HEK293 (cell line): ENCODE measurements at regions not wholly inside any gene's neighbourhood (a gene's known extent, or its start where the extent isn't known, plus 50 kb on each side); places are given as distances from the start of the nearest gene placed in this dataset.

Experiments used
- CTCF ChIA-PET: fragments of 350-600 bp; formaldehyde crosslinking; extraction: SDS; loops from one replicate; lab custom pipeline; 2021; ENCODE audit warnings: antibody characterized with exemption; lab: Yijun Ruan, JAX
- POLR2A ChIA-PET: fragments of 300-600 bp; formaldehyde crosslinking; extraction: SDS; loops from one replicate; lab custom pipeline; 2020; ENCODE audit warnings: antibody characterized with exemption, inconsistent platforms; lab: Yijun Ruan, JAX
- H3K27ac ChIP-seq: fragments of 200-500 bp; sonication (Bioruptor generic); 2 replicates; pipeline ENCODE4 v1.5.1; 2014; ENCODE audit warnings: low read depth, low read length, control low read depth, inconsistent platforms; ENCODE audit errors: extremely low read depth
- H3K36me3 ChIP-seq, 2 experiments: fragments of 200-500 bp in 1 of 2; sonication (Bioruptor generic) in 1 of 2; 1 replicate in 1 of 2; 2 replicates in 1 of 2; pipeline ENCODE4 v1.5.1; 2014 to 2017; ENCODE audit warnings: inconsistent platforms in 2 of 2, low read length in 2 of 2; ENCODE audit not compliant: control insufficient read depth in 2 of 2, insufficient read depth in 1 of 2
- H3K4me1 ChIP-seq: fragments of 200-500 bp; sonication (Bioruptor generic); 2 replicates; pipeline ENCODE4 v1.5.1; 2014; ENCODE audit warnings: mild to moderate bottlenecking, low read length, inconsistent platforms; ENCODE audit not compliant: control insufficient read depth, insufficient read depth
- H3K4me3 ChIP-seq: 2 replicates; pipeline ENCODE4 v1.5.1; 2011; ENCODE audit warnings: low read depth, mild to moderate bottlenecking, control low read depth, low read length, moderate library complexity
- H3K9me3 ChIP-seq: fragments of 200-500 bp; sonication (Bioruptor generic); 2 replicates; pipeline ENCODE4 v1.5.1; 2014; ENCODE audit warnings: low read depth, low read length, inconsistent platforms; ENCODE audit not compliant: control insufficient read depth, insufficient read depth
- BCL11A ChIP-seq: fragments of 450-650 bp; formaldehyde crosslinking; IDR thresholded peaks from 2 replicates; pipeline ENCODE4 v1.5.1; 2016; ENCODE audit warnings: low read depth, missing biosample characterization, missing genetic modification characterization
- CTCF ChIP-seq: fragments of 450-650 bp; formaldehyde crosslinking; IDR thresholded peaks from 2 replicates; pipeline ENCODE4 v1.5.1; 2016; ENCODE audit warnings: missing biosample characterization, missing genetic modification characterization
- KLF1 ChIP-seq: fragments of 450-650 bp; formaldehyde crosslinking; IDR thresholded peaks from 2 replicates; pipeline ENCODE4 v1.5.1; 2016; ENCODE audit warnings: missing biosample characterization, missing genetic modification characterization
- KLF10 ChIP-seq: fragments of 450-650 bp; IDR thresholded peaks from 2 replicates; pipeline ENCODE4 v1.5.1; 2018; ENCODE audit warnings: missing biosample characterization, mild to moderate bottlenecking, missing genetic modification characterization
- REST ChIP-seq: fragments of 450-650 bp; formaldehyde crosslinking; IDR thresholded peaks from 2 replicates; pipeline ENCODE4 v1.5.1; 2016; ENCODE audit warnings: missing biosample characterization, missing genetic modification characterization
- ZBTB11 ChIP-seq: fragments of 450-650 bp; formaldehyde crosslinking; conservative IDR thresholded peaks from 2 replicates; pipeline ENCODE4 v1.5.1; 2016; ENCODE audit warnings: low read depth, missing biosample characterization, missing genetic modification characterization
- ZNF112 ChIP-seq: fragments of 450-650 bp; formaldehyde crosslinking; IDR thresholded peaks from 2 replicates; pipeline ENCODE4 v1.5.0; 2017; ENCODE audit warnings: missing biosample characterization, missing genetic modification characterization
- ZNF133 ChIP-seq: fragments of 450-650 bp; formaldehyde crosslinking; IDR thresholded peaks from 2 replicates; pipeline ENCODE4 v1.5.1; 2016; ENCODE audit warnings: missing biosample characterization, missing genetic modification characterization
- ZNF2 ChIP-seq: fragments of 450-650 bp; formaldehyde crosslinking; IDR thresholded peaks from 2 replicates; pipeline ENCODE4 v1.5.1; 2016; ENCODE audit warnings: missing biosample characterization, missing genetic modification characterization
- ZNF223 ChIP-seq: fragments of 450-650 bp; formaldehyde crosslinking; IDR thresholded peaks from 2 replicates; pipeline ENCODE4 v1.5.1; 2016; ENCODE audit warnings: missing biosample characterization, missing genetic modification characterization
- ZNF239 ChIP-seq: fragments of 450-650 bp; formaldehyde crosslinking; IDR thresholded peaks from 2 replicates; pipeline ENCODE4 v1.5.1; 2016; ENCODE audit warnings: missing biosample characterization, missing genetic modification characterization
- ZNF248 ChIP-seq: fragments of 450-650 bp; formaldehyde crosslinking; IDR thresholded peaks from 2 replicates; pipeline ENCODE4 v1.5.1; 2017; ENCODE audit warnings: missing biosample characterization, missing genetic modification characterization
- ZNF26 ChIP-seq: fragments of 450-650 bp; formaldehyde crosslinking; IDR thresholded peaks from 2 replicates; pipeline ENCODE4 v1.5.1; 2016; ENCODE audit warnings: missing biosample characterization, missing genetic modification characterization
- ZNF266 ChIP-seq: fragments of 450-650 bp; formaldehyde crosslinking; IDR thresholded peaks from 2 replicates; pipeline ENCODE4 v1.5.1; 2016; ENCODE audit warnings: missing biosample characterization, missing genetic modification characterization, low read depth
- ZNF280C ChIP-seq: fragments of 450-650 bp; formaldehyde crosslinking; IDR thresholded peaks from 2 replicates; pipeline ENCODE4 v1.5.1; 2016; ENCODE audit warnings: missing biosample characterization, missing genetic modification characterization
- ZNF391 ChIP-seq: fragments of 450-650 bp; formaldehyde crosslinking; IDR thresholded peaks from 2 replicates; pipeline ENCODE4 v1.5.1; 2016; ENCODE audit warnings: low read depth, missing biosample characterization, missing genetic modification characterization, borderline replicate concordance
- ZNF521 ChIP-seq: fragments of 450-650 bp; formaldehyde crosslinking; IDR thresholded peaks from 2 replicates; pipeline ENCODE4 v1.5.1; 2017; ENCODE audit warnings: missing biosample characterization, mild to moderate bottlenecking, missing genetic modification characterization
- ZNF600 ChIP-seq: fragments of 450-650 bp; formaldehyde crosslinking; IDR thresholded peaks from 2 replicates; pipeline ENCODE4 v1.5.1; 2016; ENCODE audit warnings: missing biosample characterization, missing genetic modification characterization
- ZNF623 ChIP-seq: fragments of 450-650 bp; formaldehyde crosslinking; IDR thresholded peaks from 2 replicates; pipeline ENCODE4 v1.5.1; 2016; ENCODE audit warnings: missing biosample characterization, missing genetic modification characterization
- ZNF624 ChIP-seq: fragments of 450-650 bp; formaldehyde crosslinking; IDR thresholded peaks from 2 replicates; pipeline ENCODE4 v1.5.1; 2017; ENCODE audit warnings: missing biosample characterization, missing genetic modification characterization
- ZNF747 ChIP-seq: fragments of 450-650 bp; formaldehyde crosslinking; IDR thresholded peaks from 2 replicates; pipeline ENCODE4 v1.5.1; 2016; ENCODE audit warnings: missing biosample characterization, missing genetic modification characterization
- ZNF777 ChIP-seq: fragments of 450-650 bp; formaldehyde crosslinking; IDR thresholded peaks from 2 replicates; pipeline ENCODE4 v1.5.1; 2017; ENCODE audit warnings: missing biosample characterization, missing genetic modification characterization, borderline replicate concordance
- ZSCAN23 ChIP-seq: fragments of 450-650 bp; formaldehyde crosslinking; IDR thresholded peaks from 2 replicates; pipeline ENCODE4 v1.5.1; 2016; ENCODE audit warnings: missing biosample characterization, missing genetic modification characterization
- ZSCAN4 ChIP-seq: fragments of 450-650 bp; formaldehyde crosslinking; IDR thresholded peaks from 2 replicates; pipeline ENCODE4 v1.5.1; 2017; ENCODE audit warnings: missing biosample characterization, missing genetic modification characterization

- Histone ChIP-seq H3K9me3 (no peaks in the 10 kb centered on the region), H3K36me3 (no peaks in the 10 kb centered on the region), H3K4me1 (no peaks in the 10 kb centered on the region), H3K27ac (no peak overlapping the region), H3K4me3 (no peak overlapping the region)
- CTCF ChIA-PET = no interaction called here
- TF ChIP-seq ZNF239 (tag by site-specific recombination) = no peak
- TF ChIP-seq ZNF391 (tag by site-specific recombination) = no peak
- TF ChIP-seq CTCF (tag by site-specific recombination) = no peak
- no peak for TF ChIP-seq KLF10 (tag by site-specific recombination)
- TF ChIP-seq ZSCAN4 (tag by site-specific recombination) = no peak
- TF ChIP-seq ZNF777 = no peak
- TF ChIP-seq ZNF2 (tag by site-specific recombination) = no peak
- no peak for TF ChIP-seq ZNF223 (tag by site-specific recombination)
- no peak for TF ChIP-seq ZNF521 (tag by site-specific recombination)
- no peak for TF ChIP-seq ZNF112 (tag by site-specific recombination)
- no peak for TF ChIP-seq ZNF133 (tag by site-specific recombination)
- no peak for TF ChIP-seq ZNF623 (tag by site-specific recombination)
- no peak for TF ChIP-seq BCL11A
- no peak for TF ChIP-seq ZSCAN23 (tag by site-specific recombination)
- POLR2A ChIA-PET = no interaction called here
Observed at GRCh38 chr3:106355873-106356272, 487.1 kb upstream of the CBLB start.

- Histone ChIP-seq H3K36me3 (no peaks in the 10 kb centered on the region), H3K9me3 (no peaks in the 10 kb centered on the region), H3K27ac (no peak overlapping the region), H3K4me3 (no peak overlapping the region), H3K4me1 (no peaks in the 10 kb centered on the region)
- ChIA-PET POLR2A (no interaction called here), CTCF (no interaction called here)
- no peak for TF ChIP-seq ZNF600 (tag by site-specific recombination)
- TF ChIP-seq ZNF747 = no peak
- no peak for TF ChIP-seq ZNF26 (tag by site-specific recombination)
- no peak for TF ChIP-seq KLF1
- no peak for TF ChIP-seq REST (tag by site-specific recombination)
- no peak for TF ChIP-seq ZNF624 (tag by site-specific recombination)
- no peak for TF ChIP-seq ZNF266 (tag by site-specific recombination)
- TF ChIP-seq ZNF280C (tag by site-specific recombination) = no peak
- no peak for TF ChIP-seq ZNF248 (tag by site-specific recombination)
- TF ChIP-seq ZBTB11 (tag by site-specific recombination) = no peak
Observed at GRCh38 chr3:106359692-106360091, 490.9 kb upstream of the CBLB start.
